Psoas muscle (tissue), 7 donors: ENCODE measurements at regions not wholly inside any gene's neighbourhood (a gene's known extent, or its start where the extent isn't known, plus 50 kb on each side); places are given as distances from the start of the nearest gene placed in this dataset.

Experiments used
- ATAC-seq, 4 donors: fragments of 200-7000 bp; cut with Tn5 transposase; one replicate each; pipeline ENCODE4 v1.9.1; 2020; ENCODE audit warnings: moderate library complexity in 3 of 4, mild to moderate bottlenecking in 2 of 4
- DNase-seq, 2 donors: peaks; one replicate each; pipeline ENCODE4 v3.0.0-alpha.2; 2020
- H3K27ac ChIP-seq: fragments of 200-600 bp; one replicate; pipeline ENCODE4 v1.8.0; 2022
- H3K27me3 ChIP-seq, 3 donors: fragments of 200-600 bp in 1 of 3; one replicate each; pipeline versions ENCODE4 v1.6.1 to v1.8.0; 2013 to 2022; ENCODE audit warnings: low read length in 2 of 3, mild to moderate bottlenecking in 2 of 3, moderate library complexity in 1 of 3; ENCODE audit not compliant: insufficient read depth in 3 of 3
- H3K36me3 ChIP-seq, 2 donors: fragments of 200-600 bp in 1 of 2; one replicate each; pipeline versions ENCODE4 v1.6.1 to v1.8.0; 2013 to 2022; ENCODE audit warnings: low read depth in 1 of 2, mild to moderate bottlenecking in 1 of 2, moderate library complexity in 1 of 2; ENCODE audit not compliant: insufficient read depth in 1 of 2
- H3K4me1 ChIP-seq: fragments of 200-600 bp; one replicate; pipeline ENCODE4 v1.8.0; 2022
- H3K4me3 ChIP-seq: fragments of 200-600 bp; one replicate; pipeline ENCODE4 v1.8.0; 2022; ENCODE audit warnings: mild to moderate bottlenecking
- H3K9me3 ChIP-seq: fragments of 200-600 bp; one replicate; pipeline ENCODE4 v1.8.0; 2022
- WGBS, 3 donors: extraction: QIAGEN DNeasy Blood & Tissue Kit; methylation state at CpG; one replicate each; pipeline versions ENCODE4 v1.1.6 to v1.1.7; 2013; 5-methylcytosine and 5-hydroxymethylcytosine counted together
- intact Hi-C, 2 donors: fragments of 100-400 bp; cut with DNase I; formaldehyde crosslinking; loops; one replicate each; pipeline versions ENCODE4 v1.11.0 to v1.14.2; 2022
- TF ChIP-seq, protein P1 (sequence below): fragments of 200-600 bp; IDR thresholded peaks from one replicate; pipeline ENCODE4 v1.8.0; 2022; ENCODE audit warnings: antibody characterized with exemption
- donor health status: healthy with polysubstance abuse.
- donor health status: DM: no; HTN: no; CAD: no; lungs with moderate emphysema.
- donor health status: Bipolar disorder and iron deficiency.
- donor health status: healthy.
- donor health status: DM: yes; HTN: yes; CAD: no.
- donor health status: DM: no; HTN: no; CAD: no.
- donor health status: DM: yes; HTN: yes; CAD: no.

DNA sequence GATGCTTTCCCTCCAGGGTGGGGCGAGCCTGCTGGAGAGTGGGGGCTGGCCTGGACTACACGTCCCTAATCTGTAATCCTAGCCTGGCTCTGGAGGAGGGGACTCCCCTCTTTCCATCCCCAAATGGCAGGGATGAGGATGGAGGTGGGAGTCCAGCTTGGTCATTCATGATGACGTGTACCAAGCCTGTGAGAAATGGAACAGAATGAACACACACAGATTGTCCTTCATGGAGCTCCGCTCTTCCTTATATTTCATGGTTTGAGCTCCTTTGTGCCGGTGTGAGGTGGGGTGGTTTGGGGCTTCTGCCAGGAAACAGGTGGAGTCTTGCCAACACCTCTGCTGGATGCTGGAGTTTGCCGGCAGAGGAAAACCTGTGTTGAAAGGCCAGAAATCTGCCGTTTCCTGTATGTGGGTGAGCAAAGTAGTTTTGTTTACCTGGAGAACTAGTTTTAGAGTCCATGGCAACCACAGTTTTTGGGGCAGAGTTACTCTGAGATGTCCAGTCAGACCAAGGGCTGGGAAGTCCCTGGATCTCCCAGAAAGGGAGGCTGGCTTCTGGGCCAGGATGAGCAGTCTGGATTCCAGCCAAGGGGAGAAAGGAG, 417.6 kb upstream of the MEX3C start:
- no peak for DNase-seq
- H3K27ac ChIP-seq = no peak overlapping the region
- intact Hi-C loops = no loop called here
- H3K4me1 ChIP-seq = no peaks in the 10 kb centered on the region
- TF ChIP-seq, protein P1, sequence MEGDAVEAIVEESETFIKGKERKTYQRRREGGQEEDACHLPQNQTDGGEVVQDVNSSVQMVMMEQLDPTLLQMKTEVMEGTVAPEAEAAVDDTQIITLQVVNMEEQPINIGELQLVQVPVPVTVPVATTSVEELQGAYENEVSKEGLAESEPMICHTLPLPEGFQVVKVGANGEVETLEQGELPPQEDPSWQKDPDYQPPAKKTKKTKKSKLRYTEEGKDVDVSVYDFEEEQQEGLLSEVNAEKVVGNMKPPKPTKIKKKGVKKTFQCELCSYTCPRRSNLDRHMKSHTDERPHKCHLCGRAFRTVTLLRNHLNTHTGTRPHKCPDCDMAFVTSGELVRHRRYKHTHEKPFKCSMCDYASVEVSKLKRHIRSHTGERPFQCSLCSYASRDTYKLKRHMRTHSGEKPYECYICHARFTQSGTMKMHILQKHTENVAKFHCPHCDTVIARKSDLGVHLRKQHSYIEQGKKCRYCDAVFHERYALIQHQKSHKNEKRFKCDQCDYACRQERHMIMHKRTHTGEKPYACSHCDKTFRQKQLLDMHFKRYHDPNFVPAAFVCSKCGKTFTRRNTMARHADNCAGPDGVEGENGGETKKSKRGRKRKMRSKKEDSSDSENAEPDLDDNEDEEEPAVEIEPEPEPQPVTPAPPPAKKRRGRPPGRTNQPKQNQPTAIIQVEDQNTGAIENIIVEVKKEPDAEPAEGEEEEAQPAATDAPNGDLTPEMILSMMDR = no peak
- peaks cover 0 to 2% (median 0%) of the 10 kb centered on the region in 3 donors for H3K27me3 ChIP-seq
- 42 to 48% (median 45%) methylated on average over 7 of the region's 7 CpGs for WGBS, 3 donors
- H3K4me3 ChIP-seq = no peak overlapping the region
- no peak for ATAC-seq
- H3K36me3 ChIP-seq = no peaks in the 10 kb centered on the region
- no peaks in the 10 kb centered on the region for H3K9me3 ChIP-seq

DNA sequence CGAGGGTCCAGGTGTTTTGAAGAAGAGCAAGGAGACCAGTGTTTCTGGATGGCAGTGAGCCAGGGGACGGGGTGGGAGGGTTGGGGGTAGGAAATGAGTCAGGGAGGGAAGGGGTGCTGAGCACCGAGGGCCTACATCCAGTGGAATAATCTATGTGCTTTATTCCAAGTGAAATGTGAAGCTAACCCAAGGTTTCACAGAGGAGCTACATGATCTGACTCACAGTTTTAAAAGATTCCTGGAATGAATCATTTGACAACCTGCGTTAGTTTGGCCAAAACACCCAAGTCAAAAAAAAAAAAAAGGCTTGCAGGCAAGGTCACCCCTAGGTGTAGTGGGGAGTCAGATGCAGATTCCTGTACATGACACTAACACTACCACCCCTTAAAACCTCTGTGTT, 419.7 kb upstream of the MEX3C start:
- intact Hi-C loops = no loop called here
- no peak overlapping the region for H3K27ac ChIP-seq
- no peak for DNase-seq
- no peak for ATAC-seq
- H3K4me1 ChIP-seq = no peaks in the 10 kb centered on the region
- no peak overlapping the region for H3K4me3 ChIP-seq
- no peaks in the 10 kb centered on the region for H3K9me3 ChIP-seq
- no peaks in the 10 kb centered on the region for H3K36me3 ChIP-seq
- 38 to 51% (median 46%) methylated on average over 4 of the region's 4 CpGs for WGBS, 3 donors
- TF ChIP-seq, protein P1 = no peak
- peaks cover 0 to 4% (median 2%) of the 10 kb centered on the region in 3 donors for H3K27me3 ChIP-seq

DNA sequence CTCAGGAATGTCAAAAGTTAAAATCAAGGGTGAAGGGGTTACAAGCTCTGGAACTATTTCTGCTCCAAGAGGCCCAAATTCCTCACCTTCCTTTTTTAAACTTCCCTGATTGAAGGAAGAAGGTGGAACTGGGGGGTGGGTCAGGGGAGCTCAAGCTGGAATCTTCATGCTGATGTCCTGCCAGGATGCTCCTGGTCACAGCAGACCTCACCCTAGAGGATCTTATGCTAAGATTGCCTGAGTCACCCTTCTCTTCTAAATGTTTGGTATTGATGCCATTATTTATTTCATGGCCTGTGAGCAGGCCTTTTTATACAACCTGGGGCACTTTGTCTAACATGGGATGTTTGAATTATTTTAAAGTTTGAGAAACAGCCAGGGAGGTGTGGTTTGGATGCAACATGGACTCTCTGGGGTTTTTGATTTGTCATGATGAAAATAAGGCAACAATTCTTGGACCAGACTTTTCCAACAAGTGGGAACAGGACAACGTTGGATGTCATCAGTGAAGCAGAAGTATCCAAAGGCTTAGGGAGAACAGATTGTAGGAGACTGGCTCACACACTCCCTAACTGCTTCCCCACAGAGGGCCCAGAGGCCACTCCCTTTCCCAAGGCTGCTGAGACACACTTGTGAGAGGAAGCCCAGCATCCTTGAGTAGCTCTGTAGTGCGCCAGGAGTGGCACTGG, 420.2 kb upstream of the MEX3C start:
- no peak overlapping the region for H3K4me3 ChIP-seq
- no peaks in the 10 kb centered on the region for H3K4me1 ChIP-seq
- 57 to 71% (median 61%) methylated on average over 2 of the region's 2 CpGs for WGBS, 3 donors
- peaks cover 0 to 8% (median 2%) of the 10 kb centered on the region in 3 donors for H3K27me3 ChIP-seq
- no peak overlapping the region for H3K27ac ChIP-seq
- intact Hi-C loops = no loop called here
- TF ChIP-seq, protein P1 = no peak
- no peaks in the 10 kb centered on the region for H3K36me3 ChIP-seq
- no peak for ATAC-seq
- H3K9me3 ChIP-seq = no peaks in the 10 kb centered on the region
- no peak for DNase-seq

DNA sequence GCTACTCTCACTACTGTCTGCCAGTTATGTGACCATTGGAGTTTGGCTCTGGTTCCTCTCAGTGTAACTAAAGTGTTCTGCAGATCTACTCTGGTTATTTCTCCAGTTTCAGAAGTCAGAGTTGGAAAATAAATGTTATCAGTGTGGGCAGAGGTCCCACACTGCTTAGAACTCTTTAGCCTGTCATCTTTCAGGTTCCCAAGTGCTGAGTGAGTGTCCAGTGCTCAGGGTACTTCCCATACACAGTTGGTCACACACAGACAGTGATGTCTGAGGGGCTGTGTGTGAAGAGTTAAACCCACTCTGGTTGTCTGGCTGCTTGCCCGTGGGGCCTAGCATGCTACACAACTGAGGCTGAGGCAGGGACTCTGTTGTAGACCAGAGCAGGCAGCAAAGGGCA, 421.8 kb upstream of the MEX3C start:
- whole genome bisulfite sequencing, 3 donors = 25 to 53% (median 38%) methylated on average over 1 of the region's 1 CpG
- DNase-seq (no peak), ATAC-seq (no peak)
- H3K27me3 ChIP-seq = peaks cover 0 to 8% (median 0%) of the 10 kb centered on the region in 3 donors
- no peaks in the 10 kb centered on the region for H3K36me3 ChIP-seq
- no peaks in the 10 kb centered on the region for H3K9me3 ChIP-seq
- TF ChIP-seq, protein P1 = no peak
- no peak overlapping the region for H3K27ac ChIP-seq
- no peak overlapping the region for H3K4me3 ChIP-seq
- H3K4me1 ChIP-seq = no peaks in the 10 kb centered on the region
- intact Hi-C loops = no loop called here
